NT2/D1 (cell line): ENCODE measurements at regions not wholly inside any gene's neighbourhood (a gene's known extent, or its start where the extent isn't known, plus 50 kb on each side); places are given as distances from the start of the nearest gene placed in this dataset.

Experiments used
- DNase-seq: peaks from one replicate; pipeline ENCODE4 v3.0.0-alpha.2; 2011; ENCODE audit warnings: low read depth, low spot score
- H3K27me3 ChIP-seq: 2 replicates; pipeline ENCODE4 v1.6.0; 2011; ENCODE audit warnings: mild to moderate bottlenecking; ENCODE audit not compliant: insufficient read length, insufficient read depth
- H3K36me3 ChIP-seq: 2 replicates; pipeline ENCODE4 v1.6.1; 2011; ENCODE audit warnings: mild to moderate bottlenecking, low read length, mixed read lengths; ENCODE audit not compliant: insufficient read depth, insufficient read length
- H3K4me1 ChIP-seq: 2 replicates; pipeline ENCODE4 v1.5.1; 2011; ENCODE audit not compliant: insufficient read depth, insufficient read length
- H3K4me3 ChIP-seq: 2 replicates; pipeline ENCODE4 v1.5.1; 2011; ENCODE audit warnings: low read depth; ENCODE audit not compliant: insufficient read length
- H3K9ac ChIP-seq: 2 replicates; pipeline ENCODE4 v1.6.0; 2011; ENCODE audit warnings: low read depth; ENCODE audit not compliant: insufficient read length
- H3K9me3 ChIP-seq: 2 replicates; pipeline ENCODE4 v1.5.1; 2011; ENCODE audit warnings: mild to moderate bottlenecking, low read length; ENCODE audit not compliant: insufficient read depth
- SUZ12 ChIP-seq: IDR thresholded peaks from 2 replicates; pipeline ENCODE4 v1.6.1; 2011; ENCODE audit not compliant: insufficient read length, insufficient read depth; ENCODE audit errors: extremely low read depth
- YY1 ChIP-seq: IDR thresholded peaks from 2 replicates; pipeline ENCODE4 v1.6.1; 2011; ENCODE audit not compliant: insufficient read length, insufficient read depth
- ZNF274 ChIP-seq: IDR thresholded peaks from 2 replicates; pipeline ENCODE4 v1.6.1; 2011; ENCODE audit warnings: mild to moderate bottlenecking, low read depth, low read length

GRCh38 chr20:39263076-39263475 lies 300.9 kb downstream of the DHX35 start:
- no peak overlapping the region for H3K4me3 ChIP-seq
- H3K9ac ChIP-seq = no peak overlapping the region
- no peaks in the 10 kb centered on the region for H3K4me1 ChIP-seq
- DNase-seq = no peak
- TF ChIP-seq YY1 = no peak
- TF ChIP-seq ZNF274 = no peak
- no peak for TF ChIP-seq SUZ12
- H3K27me3 ChIP-seq = no peaks in the 10 kb centered on the region
- H3K36me3 ChIP-seq = no peaks in the 10 kb centered on the region
- H3K9me3 ChIP-seq = no peaks in the 10 kb centered on the region

- no peaks in the 10 kb centered on the region for H3K36me3 ChIP-seq
- H3K27me3 ChIP-seq = no peaks in the 10 kb centered on the region
- DNase-seq = no peak
- no peaks in the 10 kb centered on the region for H3K4me1 ChIP-seq
- no peaks in the 10 kb centered on the region for H3K9me3 ChIP-seq
- TF ChIP-seq ZNF274 (no peak), SUZ12 (no peak), YY1 (no peak)
- no peak overlapping the region for H3K4me3 ChIP-seq
- H3K9ac ChIP-seq = no peak overlapping the region
These were observed 297.7 kb downstream of the DHX35 start for GRCh38 chr20:39259808-39260207.

- Histone ChIP-seq H3K9ac (no peak overlapping the region), H3K4me3 (no peak overlapping the region), H3K36me3 (no peaks in the 10 kb centered on the region), H3K9me3 (no peaks in the 10 kb centered on the region), H3K27me3 (no peaks in the 10 kb centered on the region), H3K4me1 (no peaks in the 10 kb centered on the region)
- TF ChIP-seq YY1 = no peak
- no peak for DNase-seq
These were observed 297.1 kb downstream of the DHX35 start for GRCh38 chr20:39259010-39259803.

GRCh38 chr20:39258253-39258652 lies 296.1 kb downstream of the DHX35 start:
- no peak for DNase-seq
- no peaks in the 10 kb centered on the region for H3K27me3 ChIP-seq
- H3K9me3 ChIP-seq = no peaks in the 10 kb centered on the region
- no peak overlapping the region for H3K4me3 ChIP-seq
- TF ChIP-seq ZNF274 (no peak), SUZ12 (no peak), YY1 (no peak)
- no peaks in the 10 kb centered on the region for H3K4me1 ChIP-seq
- no peak overlapping the region for H3K9ac ChIP-seq
- no peaks in the 10 kb centered on the region for H3K36me3 ChIP-seq

- Histone ChIP-seq H3K27me3 (no peaks in the 10 kb centered on the region), H3K9me3 (no peaks in the 10 kb centered on the region), H3K4me3 (no peak overlapping the region), H3K4me1 (no peaks in the 10 kb centered on the region), H3K9ac (no peak overlapping the region), H3K36me3 (no peaks in the 10 kb centered on the region)
- no peak for TF ChIP-seq YY1
- TF ChIP-seq SUZ12 = no peak
- no peak for TF ChIP-seq ZNF274
- no peak for DNase-seq
These were observed 291.1 kb downstream of the DHX35 start for GRCh38 chr20:39253051-39253755.

GRCh38 chr20:39252035-39252434 lies 289.9 kb downstream of the DHX35 start:
- no peak for TF ChIP-seq YY1
- no peak for TF ChIP-seq SUZ12
- H3K4me3 ChIP-seq = no peak overlapping the region
- H3K9ac ChIP-seq = no peak overlapping the region
- no peaks in the 10 kb centered on the region for H3K36me3 ChIP-seq
- no peaks in the 10 kb centered on the region for H3K27me3 ChIP-seq
- H3K4me1 ChIP-seq = no peaks in the 10 kb centered on the region
- H3K9me3 ChIP-seq = no peaks in the 10 kb centered on the region
- DNase-seq = no peak

- Histone ChIP-seq H3K4me3 (no peak overlapping the region), H3K4me1 (no peaks in the 10 kb centered on the region), H3K9me3 (no peaks in the 10 kb centered on the region), H3K9ac (no peak overlapping the region), H3K27me3 (no peaks in the 10 kb centered on the region), H3K36me3 (no peaks in the 10 kb centered on the region)
- TF ChIP-seq YY1 (no peak), SUZ12 (no peak), ZNF274 (no peak)
- DNase-seq = no peak
These were observed 287.7 kb downstream of the DHX35 start for GRCh38 chr20:39249798-39250197.
